HG03097 (cell line): ENCODE measurements at regions not wholly inside any gene's neighbourhood (a gene's known extent, or its start where the extent isn't known, plus 50 kb on each side); places are given as distances from the start of the nearest gene placed in this dataset.

Experiments
- ATAC-seq: cut with Tn5 transposase; IDR thresholded peaks from one replicate; pipeline ENCODE4 v1.9.1; 2021; ENCODE audit not compliant: unreplicated experiment, low FRiP score

- no peak for ATAC-seq
Observed at GRCh38 chr2:176639016-176639343, 369.7 kb downstream of the MTX2 start.

- no peak for ATAC-seq
Observed at GRCh38 chr2:176639671-176640070, 370.4 kb downstream of the MTX2 start.

DNA sequence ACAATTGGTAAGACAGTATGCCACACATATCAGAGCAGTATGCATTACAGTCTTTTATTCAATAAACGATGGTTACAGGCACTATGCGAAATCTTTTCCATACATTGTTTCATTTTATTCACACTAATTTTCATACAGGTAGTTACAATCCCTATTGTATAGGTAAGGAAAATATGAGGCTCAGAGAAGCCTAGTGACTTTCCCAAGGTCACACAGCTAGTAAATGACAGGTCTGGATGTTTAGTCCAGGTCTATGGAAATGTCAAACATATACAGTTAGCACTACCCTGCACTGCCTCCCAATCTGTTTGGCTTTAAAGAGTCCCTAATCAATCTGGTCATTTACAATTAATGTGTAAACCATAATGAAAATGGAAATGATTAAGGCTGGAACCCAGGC, 372.2 kb downstream of the MTX2 start:
- no peak for ATAC-seq

DNA sequence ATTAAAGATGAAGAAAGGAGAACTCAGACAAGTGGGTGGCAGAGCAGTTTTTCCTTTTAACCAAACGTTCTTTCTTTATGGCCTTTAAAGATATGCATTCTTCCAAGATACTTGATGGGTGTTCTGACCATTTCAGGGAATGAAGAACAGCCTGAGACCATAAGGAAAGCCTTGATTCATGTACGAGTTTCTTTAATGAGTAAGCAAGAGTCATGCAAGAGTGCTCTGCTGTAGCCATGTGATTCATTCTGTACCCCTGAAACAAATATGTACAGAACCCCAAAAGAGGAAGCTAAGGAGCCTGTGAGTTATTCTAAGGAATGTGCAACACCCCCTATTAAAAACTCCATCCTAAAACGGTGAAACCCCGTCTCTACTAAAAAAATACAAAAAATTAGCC, 372.8 kb downstream of the MTX2 start:
- no peak for ATAC-seq

- ATAC-seq: no peak
Observed at GRCh38 chr2:176643646-176644045, 374.4 kb downstream of the MTX2 start.

DNA sequence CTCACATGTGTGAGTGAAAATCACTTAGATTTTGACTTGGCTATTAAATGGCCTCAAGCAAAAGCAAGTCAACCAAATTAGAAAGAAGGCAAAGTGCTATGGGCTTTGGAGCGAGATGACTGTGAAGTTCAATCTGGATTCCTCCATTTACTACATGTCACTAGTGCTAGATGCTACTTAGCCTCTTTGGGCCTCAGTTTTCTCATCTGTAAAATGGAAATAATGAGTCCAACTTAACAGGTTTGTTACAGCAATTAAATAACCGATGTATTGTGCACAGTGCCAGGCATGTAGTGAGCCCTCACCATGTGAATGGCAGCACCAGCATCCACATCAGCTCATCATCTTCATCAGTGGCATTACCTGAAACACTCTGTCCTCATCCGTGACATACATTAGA, 376.3 kb downstream of the MTX2 start:
- no peak for ATAC-seq

- ATAC-seq: no peak
Observed at GRCh38 chr2:176646033-176646615, 376.9 kb downstream of the MTX2 start.

GRCh38 chr2:176647325-176648165, 378.3 kb downstream of the MTX2 start:
- no peak for ATAC-seq

- ATAC-seq: no peak
Observed at GRCh38 chr2:176648700-176649297, 379.6 kb downstream of the MTX2 start.

DNA sequence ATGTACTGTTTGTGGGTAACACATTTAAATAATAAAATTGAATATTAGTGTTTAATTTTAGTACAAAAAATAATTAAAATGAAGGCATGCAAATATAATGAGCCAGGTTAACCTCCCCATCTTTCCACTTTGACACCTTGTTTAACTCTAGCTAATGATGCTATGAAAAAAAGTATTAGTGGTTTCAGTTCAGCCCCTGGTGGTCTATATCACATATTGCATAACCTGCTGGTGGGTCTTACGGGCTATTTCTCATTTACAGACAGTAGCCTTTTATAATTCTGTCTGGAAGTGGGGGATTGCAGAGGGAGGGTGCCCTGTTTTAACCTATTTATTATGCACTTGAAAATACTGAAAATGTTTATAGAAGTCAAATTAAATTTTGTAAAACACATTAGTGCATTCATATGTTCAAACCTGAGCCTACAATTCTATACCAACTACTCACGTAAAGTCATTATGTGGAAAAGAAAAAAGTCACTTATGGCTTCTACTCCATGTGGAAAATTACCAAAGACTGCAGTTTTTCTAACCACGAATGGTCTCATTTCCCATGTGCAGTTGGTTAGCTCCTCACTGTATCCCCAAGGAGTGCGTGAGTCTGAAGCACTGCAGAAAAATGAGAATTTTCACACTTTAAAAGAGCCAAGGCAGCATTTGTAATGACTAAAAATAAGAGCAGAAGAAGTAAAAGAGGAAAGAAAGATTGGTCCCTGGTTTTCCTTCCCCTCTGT, 381.0 kb downstream of the MTX2 start:
- ATAC-seq: no peak

DNA sequence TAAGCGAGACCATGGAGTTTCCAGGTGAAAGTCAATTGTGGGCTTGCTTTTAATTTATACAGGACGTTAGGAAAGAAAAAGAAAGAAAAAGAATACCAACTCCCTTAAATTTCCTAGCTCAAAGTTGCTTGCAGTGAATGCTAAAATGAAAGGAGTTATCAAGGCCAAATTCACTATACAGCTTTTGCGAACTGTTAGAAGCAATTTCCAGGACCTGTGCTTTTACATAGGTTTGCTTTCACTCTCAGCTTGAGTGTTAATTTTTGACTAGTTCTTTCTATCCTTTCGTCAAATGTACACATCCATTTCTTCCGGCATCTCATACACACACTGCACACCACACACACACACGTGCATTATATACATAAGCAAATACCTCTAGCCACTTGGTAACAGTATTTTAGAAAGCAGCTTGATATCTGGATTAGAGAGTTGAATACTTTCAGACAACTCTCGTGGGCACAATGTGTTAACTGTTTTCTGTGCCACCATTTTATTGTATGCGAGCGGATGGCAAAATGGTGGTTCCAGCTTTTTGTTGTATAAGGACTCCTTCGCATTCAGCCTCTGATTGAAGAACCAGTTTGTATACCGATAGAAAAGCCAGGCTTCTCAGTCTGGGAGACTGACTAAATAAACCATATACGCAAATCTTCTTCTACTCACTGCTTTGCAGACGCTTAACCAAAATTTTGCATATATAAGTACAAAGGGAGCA, 381.8 kb downstream of the MTX2 start:
- ATAC-seq: no peak

DNA sequence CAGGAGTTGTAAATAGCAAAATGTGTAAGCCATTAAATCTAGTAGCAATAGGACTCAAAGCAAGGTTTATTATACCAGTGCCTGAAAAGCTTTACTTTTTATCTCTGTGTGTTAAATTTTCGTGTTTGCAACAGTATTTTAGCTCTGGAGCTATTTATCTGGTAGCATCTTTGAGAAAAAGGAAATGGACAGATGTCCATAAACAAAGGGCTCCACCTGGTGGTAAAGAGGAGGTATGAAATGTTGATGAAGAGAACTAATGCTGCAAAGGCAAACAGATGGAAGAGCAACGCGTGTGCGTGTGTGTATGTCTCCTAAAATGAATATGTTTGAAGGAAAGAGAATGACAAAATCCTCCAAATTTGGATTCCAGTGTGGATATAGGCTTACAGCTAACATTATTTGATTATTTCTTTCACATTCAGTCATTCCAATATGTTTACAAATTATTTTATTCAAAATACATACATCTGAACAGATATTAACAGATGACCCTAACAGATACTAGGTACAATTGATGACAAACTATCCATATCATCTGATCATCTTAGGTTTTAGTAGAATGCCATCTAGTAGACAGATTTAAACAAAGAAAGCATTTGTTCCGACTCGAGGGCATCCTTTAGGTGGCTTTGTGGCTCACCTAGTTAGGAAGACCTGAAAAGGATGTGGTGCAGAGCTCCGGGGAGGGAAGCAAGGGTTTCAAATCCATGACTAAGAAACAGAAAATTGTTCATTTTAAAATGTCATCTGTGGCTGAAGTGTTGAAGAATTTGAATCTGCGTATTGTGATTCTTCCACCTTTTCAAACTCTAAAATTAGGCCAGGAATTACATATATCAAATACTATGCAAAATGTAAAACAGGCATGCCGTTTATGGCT, 383.3 kb downstream of the MTX2 start:
- no peak for ATAC-seq

DNA sequence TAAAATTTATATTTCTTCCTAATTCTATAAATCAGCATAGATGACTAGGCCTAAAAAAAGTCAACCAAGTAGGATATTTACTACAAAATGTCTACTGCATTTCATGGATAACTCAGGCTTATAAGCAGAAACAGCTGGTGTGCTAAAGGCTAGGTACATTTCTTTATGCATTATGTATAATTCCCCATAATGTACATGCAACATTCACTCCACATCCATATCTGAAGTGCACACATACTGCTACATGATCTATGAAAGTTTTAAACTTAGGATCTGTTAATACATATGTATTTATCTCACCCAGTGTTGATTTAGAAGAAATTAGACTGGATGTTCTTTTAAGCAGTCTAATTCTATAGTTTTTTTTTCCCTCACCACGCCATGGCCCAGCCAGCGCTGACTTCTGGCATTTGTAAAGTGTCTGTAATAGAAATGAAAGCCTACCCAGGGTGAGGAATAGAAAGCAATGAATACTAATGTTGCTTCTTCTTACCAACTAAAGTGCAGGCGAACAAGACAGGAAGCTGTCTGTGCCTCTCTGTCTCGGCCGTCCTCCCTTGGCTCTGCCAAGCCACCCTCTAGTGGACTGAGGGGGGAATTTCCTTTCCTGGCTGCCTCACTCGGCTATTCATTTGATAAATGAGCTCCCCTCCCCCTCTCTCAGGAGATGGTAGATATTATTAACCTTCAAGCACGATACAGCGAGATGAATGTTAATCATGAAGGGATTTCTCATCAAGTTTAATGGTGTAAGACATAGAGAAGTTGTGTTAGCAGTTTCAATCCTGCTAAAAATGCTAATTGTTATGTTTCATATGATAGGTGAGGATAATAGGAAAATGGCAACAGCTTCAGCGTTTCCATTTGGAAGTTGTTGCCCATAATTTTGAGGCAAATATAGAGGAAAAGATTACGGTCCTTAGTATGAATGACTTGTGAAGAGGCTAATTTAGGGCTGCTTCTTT, 384.5 kb downstream of the MTX2 start:
- peak; percentile 86 for ATAC-seq

DNA sequence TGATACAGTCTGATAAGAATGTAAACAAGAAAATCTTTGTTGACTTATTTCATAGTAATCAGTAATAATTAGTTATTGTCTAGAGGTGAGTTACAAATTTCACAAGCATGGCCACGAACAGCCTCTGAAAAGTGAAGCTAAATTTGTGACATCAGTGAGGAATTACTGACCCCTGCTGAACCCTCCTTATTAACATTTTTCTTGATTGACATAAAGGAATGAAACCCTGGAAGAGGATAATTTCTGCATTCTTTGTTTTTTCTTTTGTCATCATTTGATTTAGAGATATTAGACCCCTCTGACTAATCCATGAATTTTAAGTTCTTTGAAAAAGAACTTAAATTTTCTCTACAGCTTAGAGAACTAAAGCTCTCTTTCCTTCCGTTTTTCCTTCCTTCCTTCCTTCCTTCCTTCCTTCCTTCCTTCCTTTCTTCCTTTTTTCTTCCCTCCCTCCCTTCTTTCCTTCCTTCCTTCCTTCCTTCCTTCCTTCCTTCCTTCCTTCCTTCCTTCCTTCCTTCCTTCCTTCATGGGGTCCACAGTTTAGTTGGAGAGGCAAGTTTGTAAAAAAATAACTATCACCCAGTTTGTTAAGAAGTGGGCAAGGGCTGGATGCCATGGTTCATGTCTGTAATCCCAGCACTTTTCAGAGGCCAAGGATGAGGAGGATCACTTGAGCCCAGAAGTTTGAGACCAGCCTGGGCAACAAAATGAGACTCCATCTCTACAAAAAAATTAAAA, 387.0 kb downstream of the MTX2 start:
- no peak for ATAC-seq

- no peak for ATAC-seq
Observed at GRCh38 chr2:176656776-176657140, 387.5 kb downstream of the MTX2 start.

DNA sequence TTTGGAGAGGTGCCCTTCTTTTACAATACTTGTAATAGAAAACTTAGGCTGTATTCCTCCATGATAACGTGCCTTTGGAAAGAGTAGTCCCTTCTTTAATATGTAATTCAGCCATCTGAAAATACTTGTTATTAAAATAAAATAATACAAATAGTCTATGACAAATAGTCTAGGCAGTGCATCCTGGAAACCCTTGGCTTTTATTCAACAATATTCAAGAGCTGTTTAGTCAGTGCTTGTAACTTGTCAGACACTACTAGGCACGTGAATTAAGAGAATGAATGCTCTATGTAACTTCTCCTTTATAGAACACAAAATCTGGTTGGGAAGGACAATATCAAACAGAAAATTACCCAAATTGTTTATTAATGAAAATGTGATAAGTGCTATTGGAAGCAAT, 388.2 kb downstream of the MTX2 start:
- ATAC-seq: no peak

DNA sequence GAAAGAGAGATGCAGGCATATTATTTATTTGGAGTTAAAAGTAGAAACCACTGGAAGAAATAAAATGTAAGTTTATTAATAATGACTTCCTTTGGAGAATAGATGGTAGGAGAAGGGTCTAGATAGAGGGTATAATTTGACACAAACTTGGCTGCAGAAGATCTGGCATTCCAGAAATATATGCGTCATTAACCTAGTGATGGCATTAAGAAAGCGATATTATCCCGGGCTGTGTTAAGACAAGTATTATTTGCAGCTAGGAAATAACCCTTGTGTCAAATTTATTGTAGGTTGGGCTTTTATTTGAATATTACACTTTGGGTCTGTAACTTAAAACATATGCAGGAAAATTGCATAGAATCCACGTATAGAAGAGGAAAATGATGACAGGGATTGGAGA, 389.5 kb downstream of the MTX2 start:
- no peak for ATAC-seq

DNA sequence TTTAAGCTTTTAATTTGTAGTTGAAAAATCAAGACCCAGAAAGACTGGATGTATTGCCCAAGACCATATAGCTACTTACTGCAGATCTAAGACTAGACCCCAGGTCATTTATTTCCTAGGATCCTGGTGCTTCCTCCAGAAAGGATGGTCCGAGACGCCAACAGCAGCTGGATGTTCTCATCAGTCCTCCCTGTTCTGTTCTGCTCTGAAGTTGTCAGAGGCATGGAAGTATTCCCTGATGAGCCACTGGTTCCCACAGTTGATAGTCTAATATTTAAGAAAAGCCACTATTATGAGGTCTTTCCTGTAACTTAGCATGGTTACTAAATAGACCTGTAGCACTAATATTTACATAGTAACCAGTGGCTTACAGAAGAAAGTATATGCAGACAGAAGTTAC, 393.5 kb downstream of the MTX2 start:
- ATAC-seq: no peak
